ENCODE measurements at regions not wholly inside any gene's neighbourhood (a gene's known extent, or its start where the extent isn't known, plus 50 kb on each side); places are given as distances from the start of the nearest gene placed in this dataset.

DNA sequence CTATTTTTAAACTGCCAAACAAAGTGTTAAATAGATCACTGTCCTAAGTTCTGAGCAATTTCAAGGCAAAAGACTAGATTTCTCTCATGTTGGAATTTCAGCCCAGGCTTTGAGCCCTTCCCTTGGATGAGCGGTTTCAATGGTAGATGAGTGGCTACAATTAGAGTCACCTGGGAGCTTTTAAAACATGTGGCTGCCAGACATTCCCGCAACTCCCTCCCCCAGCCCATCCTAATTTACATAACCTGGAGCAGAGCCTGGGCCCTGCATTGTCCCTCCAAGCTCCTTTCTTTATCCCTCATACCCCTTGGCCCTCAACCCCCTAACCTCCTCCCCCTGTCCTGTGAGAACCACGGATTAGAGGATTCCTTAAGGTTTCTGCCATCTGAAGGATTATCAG, 357.5 kb upstream of the UMPS start:
- H3K9me3 Mint-ChIP-seq = peaks cover 5% of the 10 kb centered on the region
- no peak overlapping the region for H3K27ac Mint-ChIP-seq
- H3K4me1 Mint-ChIP-seq = no peaks in the 10 kb centered on the region
- H3K4me3 Mint-ChIP-seq = no peak overlapping the region
- ATAC-seq (ENCODE audit: low read depth) = no peak
- H3K27me3 Mint-ChIP-seq = no peaks in the 10 kb centered on the region
- no peaks in the 10 kb centered on the region for H3K36me3 Mint-ChIP-seq
- no peak for DNase-seq (ENCODE audit: low spot score in 2 of 2)

DNA sequence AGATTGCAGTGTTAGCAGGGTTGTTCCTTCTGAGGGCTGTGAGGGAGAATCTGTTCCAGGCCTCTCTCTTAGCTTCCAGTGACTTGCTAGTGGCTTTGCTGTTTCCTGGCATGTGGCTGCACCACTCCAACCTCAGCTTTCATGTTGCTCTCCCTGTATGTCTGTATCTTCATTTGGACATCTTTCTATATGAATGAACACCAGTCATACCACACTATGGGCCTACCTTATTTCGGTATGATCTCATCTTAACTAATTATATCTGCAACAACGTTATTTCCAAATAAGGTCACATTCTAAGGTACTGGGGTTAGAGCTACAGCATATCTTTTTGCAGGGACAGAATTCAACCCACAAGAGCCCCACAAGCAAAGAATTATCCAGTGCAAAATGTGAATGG, 356.7 kb upstream of the UMPS start:
- Mint-ChIP-seq H3K27ac (no peak overlapping the region), H3K4me3 (no peak overlapping the region), H3K9me3 (peaks cover 11% of the 10 kb centered on the region), H3K27me3 (no peaks in the 10 kb centered on the region), H3K36me3 (no peaks in the 10 kb centered on the region), H3K4me1 (no peaks in the 10 kb centered on the region)
- ATAC-seq (ENCODE audit: low read depth) (no peak), DNase-seq (ENCODE audit: low spot score in 2 of 2) (no peak)

GRCh38 chr3:124374583-124374982, 355.7 kb upstream of the UMPS start:
- H3K4me1 Mint-ChIP-seq = no peaks in the 10 kb centered on the region
- no peak for ATAC-seq (ENCODE audit: low read depth)
- DNase-seq (ENCODE audit: low spot score in 2 of 2) = no peak
- peaks cover 10% of the 10 kb centered on the region for H3K9me3 Mint-ChIP-seq
- no peak overlapping the region for H3K4me3 Mint-ChIP-seq
- H3K27me3 Mint-ChIP-seq = no peaks in the 10 kb centered on the region
- no peaks in the 10 kb centered on the region for H3K36me3 Mint-ChIP-seq
- no peak overlapping the region for H3K27ac Mint-ChIP-seq

DNA sequence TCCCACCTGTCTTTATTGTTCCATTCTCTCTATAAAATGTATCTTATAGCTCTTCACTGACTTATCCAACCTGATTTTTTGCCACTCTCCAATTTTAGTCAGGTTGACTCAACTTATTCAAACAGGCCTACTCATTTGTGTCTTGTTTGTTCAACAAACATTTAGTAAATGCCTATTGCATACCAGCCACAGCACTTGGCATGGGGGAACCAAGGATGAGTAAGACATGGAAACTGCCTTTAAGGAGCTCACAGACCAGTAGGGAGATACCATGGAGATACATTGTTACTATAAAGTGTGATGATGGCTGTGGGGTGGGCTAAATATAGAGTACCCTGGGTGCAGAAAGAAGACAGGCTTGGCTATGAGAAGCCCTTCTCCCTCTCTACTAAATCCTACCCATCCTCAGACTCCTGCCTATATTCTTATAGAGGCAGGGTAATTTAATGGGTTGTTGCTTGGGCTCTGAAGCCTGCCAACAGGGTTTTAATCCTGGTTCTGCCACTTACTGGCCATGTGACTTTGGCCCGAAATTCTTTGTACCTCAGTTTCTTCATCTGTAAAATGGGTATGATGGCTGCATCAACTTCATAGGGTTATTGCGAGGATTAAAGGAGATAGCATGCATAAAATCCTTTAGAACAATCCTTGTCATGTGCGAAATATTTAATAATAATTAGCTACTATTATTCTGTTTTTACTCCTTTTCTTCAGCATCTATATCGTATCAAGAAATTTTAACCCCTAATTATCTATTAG, 348.5 kb upstream of the UMPS start:
- no peak overlapping the region for H3K27ac Mint-ChIP-seq
- peaks cover 9% of the 10 kb centered on the region for H3K9me3 Mint-ChIP-seq
- H3K4me3 Mint-ChIP-seq = no peak overlapping the region
- H3K4me1 Mint-ChIP-seq = no peaks in the 10 kb centered on the region
- DNase-seq (ENCODE audit: low spot score in 2 of 2) (no peak), ATAC-seq (ENCODE audit: low read depth) (no peak)
- peaks cover 3% of the 10 kb centered on the region for H3K27me3 Mint-ChIP-seq
- H3K36me3 Mint-ChIP-seq = no peaks in the 10 kb centered on the region

DNA sequence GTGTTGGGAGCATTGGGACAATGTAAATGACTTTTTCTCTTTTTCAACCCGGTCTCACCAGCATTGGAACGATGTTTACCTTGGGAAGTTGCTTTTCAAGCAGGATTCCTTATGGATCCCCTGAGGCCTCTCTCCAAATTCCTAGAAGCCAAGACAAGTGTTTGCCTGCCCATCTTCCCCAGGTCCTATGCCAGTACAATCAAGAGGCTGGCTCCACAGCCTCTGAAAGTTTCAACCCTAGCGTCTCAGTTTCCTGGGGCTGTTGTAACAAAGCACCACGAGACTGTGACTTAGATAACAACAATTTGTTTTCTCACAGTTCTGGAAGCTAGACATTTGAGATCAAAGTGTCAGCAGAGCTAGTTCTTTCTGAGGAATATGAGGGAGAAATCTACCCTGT, 347.2 kb upstream of the UMPS start:
- peaks cover 5% of the 10 kb centered on the region for H3K9me3 Mint-ChIP-seq
- no peaks in the 10 kb centered on the region for H3K36me3 Mint-ChIP-seq
- H3K27me3 Mint-ChIP-seq = peaks cover 3% of the 10 kb centered on the region
- ATAC-seq (ENCODE audit: low read depth) = no peak
- H3K27ac Mint-ChIP-seq = no peak overlapping the region
- no peak overlapping the region for H3K4me3 Mint-ChIP-seq
- DNase-seq (ENCODE audit: low spot score in 2 of 2) = no peak
- no peaks in the 10 kb centered on the region for H3K4me1 Mint-ChIP-seq

DNA sequence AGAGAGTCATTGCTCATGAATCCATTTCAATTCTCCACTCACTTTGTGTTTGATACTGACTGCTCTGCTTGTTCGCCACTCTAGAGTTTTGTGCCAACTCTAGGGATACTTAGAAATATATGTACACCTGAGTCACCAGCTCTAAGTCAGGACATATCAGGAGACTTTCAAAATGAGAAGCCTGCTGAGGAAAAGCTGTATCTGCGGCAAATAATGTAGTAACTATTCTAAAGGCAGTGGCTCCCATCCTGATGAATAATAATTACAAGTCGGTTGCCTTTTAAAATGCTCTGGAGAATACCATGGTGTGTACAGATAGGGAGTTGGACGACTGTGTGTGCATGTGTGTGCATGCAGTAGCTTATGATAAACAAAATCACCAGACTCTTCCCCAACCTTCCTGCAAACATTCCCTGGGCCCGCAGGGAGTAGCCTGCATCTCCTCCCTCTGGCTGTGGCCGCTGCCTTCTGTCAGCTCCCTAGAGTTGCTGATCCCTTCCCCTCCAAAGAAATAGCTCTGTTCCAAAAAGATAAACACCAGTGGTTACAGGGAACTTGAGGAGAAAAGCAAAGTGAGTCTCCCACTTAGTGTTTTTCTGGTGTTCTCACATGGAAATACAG, 346.3 kb upstream of the UMPS start:
- H3K4me1 Mint-ChIP-seq = no peaks in the 10 kb centered on the region
- DNase-seq (ENCODE audit: low spot score in 2 of 2) (no peak), ATAC-seq (ENCODE audit: low read depth) (no peak)
- H3K36me3 Mint-ChIP-seq = no peaks in the 10 kb centered on the region
- H3K9me3 Mint-ChIP-seq = no peaks in the 10 kb centered on the region
- H3K4me3 Mint-ChIP-seq = no peak overlapping the region
- H3K27ac Mint-ChIP-seq = no peak overlapping the region
- H3K27me3 Mint-ChIP-seq = peaks cover 5% of the 10 kb centered on the region

DNA sequence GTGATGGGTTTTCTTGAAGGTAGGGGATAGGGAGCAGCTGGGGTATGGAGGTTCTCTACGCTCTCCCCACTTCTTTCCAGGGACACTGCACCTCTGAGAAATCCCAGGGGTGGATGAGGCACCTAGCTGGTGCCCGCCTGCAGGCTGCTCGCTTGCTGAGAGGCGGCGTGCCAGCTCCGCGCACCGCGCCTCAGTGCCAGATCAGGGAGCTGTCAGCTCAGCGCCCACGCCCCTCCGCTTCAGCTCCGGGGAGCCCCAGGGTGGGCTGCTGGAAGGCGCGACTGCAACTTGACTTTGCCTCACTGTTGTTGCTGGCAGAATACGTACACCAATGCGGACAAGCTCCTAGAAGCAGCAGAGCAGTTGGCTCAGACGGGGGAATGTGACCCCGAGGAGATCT, 345.7 kb upstream of the UMPS start:
- no peak for ATAC-seq (ENCODE audit: low read depth)
- Mint-ChIP-seq H3K4me3 (no peak overlapping the region), H3K27ac (no peak overlapping the region), H3K27me3 (peaks cover 5% of the 10 kb centered on the region), H3K36me3 (no peaks in the 10 kb centered on the region), H3K9me3 (no peaks in the 10 kb centered on the region), H3K4me1 (no peaks in the 10 kb centered on the region)
- no peak for DNase-seq (ENCODE audit: low spot score in 2 of 2)

DNA sequence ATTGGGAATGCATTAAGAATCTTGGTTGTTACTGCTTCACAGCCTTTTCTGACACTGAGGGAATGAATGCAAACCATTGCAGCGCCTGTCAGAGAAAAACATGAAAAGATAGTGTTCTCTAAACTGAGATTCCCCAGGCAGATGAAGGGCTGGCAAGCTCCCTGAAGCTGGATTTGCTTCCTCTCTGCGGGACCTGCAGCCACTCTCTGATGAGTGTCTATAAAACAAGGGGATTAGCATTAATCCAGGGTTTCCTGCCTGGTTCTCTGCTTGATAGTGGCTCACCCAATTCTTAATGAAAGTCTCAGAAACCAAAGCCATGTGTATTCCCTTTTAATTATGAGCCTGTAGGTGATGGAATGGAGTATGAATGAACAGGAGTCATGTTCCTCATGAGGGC, 344.3 kb upstream of the UMPS start:
- Mint-ChIP-seq H3K27me3 (peaks cover 5% of the 10 kb centered on the region), H3K4me1 (no peaks in the 10 kb centered on the region), H3K9me3 (no peaks in the 10 kb centered on the region), H3K4me3 (no peak overlapping the region), H3K36me3 (no peaks in the 10 kb centered on the region), H3K27ac (no peak overlapping the region)
- ATAC-seq (ENCODE audit: low read depth) (no peak), DNase-seq (ENCODE audit: low spot score in 2 of 2) (no peak)

DNA sequence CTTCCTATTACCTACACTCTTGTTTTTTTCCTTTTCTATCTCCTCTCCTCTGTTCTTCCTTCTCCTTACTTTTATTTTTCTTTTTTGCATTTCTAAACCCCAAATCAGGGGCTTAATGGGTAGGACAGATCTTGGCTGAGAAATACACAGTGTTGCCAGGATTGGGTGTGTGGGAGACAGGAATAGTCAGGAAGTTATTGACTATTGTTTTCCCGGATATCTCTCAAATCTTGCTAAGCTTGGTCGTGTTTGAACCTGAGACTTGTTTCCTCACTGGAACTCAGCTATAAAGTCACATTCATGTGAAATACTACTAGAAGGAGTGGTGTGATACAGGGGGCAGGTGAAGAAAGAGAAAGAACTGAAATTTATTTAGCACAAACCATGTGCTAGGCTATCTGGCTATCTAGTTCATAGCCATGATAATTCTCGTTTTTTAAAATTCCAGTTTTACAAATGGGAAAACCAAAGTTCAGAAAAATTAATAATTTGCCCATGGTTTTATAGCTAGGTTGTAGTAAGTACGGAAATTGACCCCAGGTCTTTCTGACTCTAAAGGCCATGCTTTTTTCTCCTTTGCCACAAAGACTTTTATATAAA, 343.2 kb upstream of the UMPS start:
- Mint-ChIP-seq H3K4me3 (no peak overlapping the region), H3K4me1 (no peaks in the 10 kb centered on the region), H3K36me3 (no peaks in the 10 kb centered on the region), H3K9me3 (no peaks in the 10 kb centered on the region), H3K27me3 (peaks cover 5% of the 10 kb centered on the region), H3K27ac (no peak overlapping the region)
- DNase-seq (ENCODE audit: low spot score in 2 of 2) (no peak), ATAC-seq (ENCODE audit: low read depth) (no peak)

- no peaks in the 10 kb centered on the region for H3K4me1 Mint-ChIP-seq
- H3K27ac Mint-ChIP-seq = no peak overlapping the region
- no peak for DNase-seq (ENCODE audit: low spot score in 2 of 2)
- H3K36me3 Mint-ChIP-seq = no peaks in the 10 kb centered on the region
- H3K4me3 Mint-ChIP-seq = no peak overlapping the region
- H3K9me3 Mint-ChIP-seq = no peaks in the 10 kb centered on the region
- ATAC-seq (ENCODE audit: low read depth) = no peak
- H3K27me3 Mint-ChIP-seq = peaks cover 7% of the 10 kb centered on the region
Observed at GRCh38 chr3:124391774-124392173, 338.5 kb upstream of the UMPS start.

DNA sequence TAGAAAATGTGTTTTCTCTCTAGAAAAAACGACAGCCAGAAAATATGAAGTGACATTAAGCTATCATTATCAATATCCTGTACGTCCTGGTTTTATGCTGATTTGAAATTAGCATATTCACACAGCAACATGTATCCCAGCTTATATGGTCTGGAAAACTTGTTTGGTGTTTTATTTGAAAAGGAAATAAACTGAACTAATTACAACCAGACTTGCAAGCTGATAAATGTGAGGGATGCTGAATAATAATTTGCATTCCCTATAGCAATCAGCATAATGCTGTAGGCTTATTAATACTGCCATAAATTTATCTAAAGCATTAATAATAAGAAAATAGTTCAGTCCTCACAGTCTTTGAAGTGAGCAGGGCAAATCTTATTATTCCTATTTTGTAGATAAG, 336.9 kb upstream of the UMPS start:
- DNase-seq (ENCODE audit: low spot score in 2 of 2) (no peak), ATAC-seq (ENCODE audit: low read depth) (no peak)
- no peak overlapping the region for H3K27ac Mint-ChIP-seq
- H3K36me3 Mint-ChIP-seq = no peaks in the 10 kb centered on the region
- H3K9me3 Mint-ChIP-seq = no peaks in the 10 kb centered on the region
- H3K4me3 Mint-ChIP-seq = no peak overlapping the region
- H3K4me1 Mint-ChIP-seq = no peaks in the 10 kb centered on the region
- peaks cover 11% of the 10 kb centered on the region for H3K27me3 Mint-ChIP-seq

DNA sequence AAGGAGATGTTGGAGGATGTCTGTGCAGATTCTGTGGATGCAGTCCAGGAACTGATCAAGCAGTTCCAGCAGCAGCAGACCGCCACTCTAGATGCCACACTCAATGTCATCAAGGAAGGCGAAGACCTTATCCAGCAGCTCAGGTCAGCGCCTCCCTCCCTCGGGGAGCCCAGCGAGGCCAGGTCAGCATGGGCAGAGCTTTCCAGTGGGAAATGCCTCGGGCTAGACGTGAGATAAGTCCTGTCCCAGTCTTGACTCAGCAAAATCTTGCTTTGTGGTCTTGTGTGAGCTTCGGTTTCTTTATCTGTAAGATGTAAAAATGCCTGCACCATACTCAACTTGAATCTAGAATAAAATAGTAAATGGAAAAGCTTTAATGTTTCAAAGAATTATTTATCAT, 335.1 kb upstream of the UMPS start:
- no peak for ATAC-seq (ENCODE audit: low read depth)

GRCh38 chr3:124395584-124396338, 334.5 kb upstream of the UMPS start:
- ATAC-seq (ENCODE audit: low read depth) = no peak
- Mint-ChIP-seq H3K4me3 (no peak overlapping the region), H3K36me3 (no peaks in the 10 kb centered on the region), H3K27ac (no peak overlapping the region), H3K9me3 (no peaks in the 10 kb centered on the region), H3K27me3 (peaks cover 10% of the 10 kb centered on the region), H3K4me1 (no peaks in the 10 kb centered on the region)
- no peak for DNase-seq (ENCODE audit: low spot score in 2 of 2)

More for the DNA sequence above, 335.1 kb upstream of the UMPS start:
- H3K27ac Mint-ChIP-seq = no peak overlapping the region
- no peaks in the 10 kb centered on the region for H3K9me3 Mint-ChIP-seq
- H3K27me3 Mint-ChIP-seq = peaks cover 10% of the 10 kb centered on the region
- H3K36me3 Mint-ChIP-seq = no peaks in the 10 kb centered on the region
- H3K4me1 Mint-ChIP-seq = no peaks in the 10 kb centered on the region
- H3K4me3 Mint-ChIP-seq = no peak overlapping the region
- DNase-seq (ENCODE audit: low spot score in 2 of 2) = no peak

GRCh38 chr3:124396339-124396950, 333.8 kb upstream of the UMPS start:
- Mint-ChIP-seq H3K27ac (no peak overlapping the region), H3K27me3 (peaks cover 10% of the 10 kb centered on the region), H3K4me3 (no peak overlapping the region), H3K4me1 (no peaks in the 10 kb centered on the region), H3K9me3 (no peaks in the 10 kb centered on the region), H3K36me3 (no peaks in the 10 kb centered on the region)
- ATAC-seq (ENCODE audit: low read depth) (no peak), DNase-seq (ENCODE audit: low spot score in 2 of 2) (no peak)

All from memory B cell (primary cell).